ENCODE measurements at regions not wholly inside any gene's neighbourhood (a gene's known extent, or its start where the extent isn't known, plus 50 kb on each side); places are given as distances from the start of the nearest gene placed in this dataset.
A peak's percentile ranks its signal among the peaks of the same experiment; 100 is the strongest.

GRCh38 chr14:30002859-30003258, 75.2 kb upstream of the PRKD1 start:
- TF ChIP-seq CTCF (IDR thresholded peaks at IDR 0.05) = no peak
- DNase-seq (ENCODE audit: low spot score) = no peak

GRCh38 chr14:30005114-30005808, 77.6 kb upstream of the PRKD1 start:
- DNase-seq (ENCODE audit: low spot score) = no peak
- Mint-ChIP-seq H3K4me3 (ENCODE audit: unreplicated experiment) (no peak overlapping the region), H3K27me3 (ENCODE audit: low read depth) (peaks cover 13% of the 10 kb centered on the region), H3K36me3 (ENCODE audit: low read depth) (no peaks in the 10 kb centered on the region), H3K9me3 (ENCODE audit: low read depth) (peaks cover 4% of the 10 kb centered on the region), H3K4me1 (ENCODE audit: low read depth) (peaks cover 4% of the 10 kb centered on the region), H3K27ac (ENCODE audit: unreplicated experiment) (no peak overlapping the region)
- TF ChIP-seq CTCF (IDR thresholded peaks at IDR 0.05) = peak; percentile 97

More at GRCh38 chr14:30002859-30003258, 75.2 kb upstream of the PRKD1 start:
- H3K27me3 Mint-ChIP-seq (ENCODE audit: low read depth) = peaks cover 3% of the 10 kb centered on the region
- no peaks in the 10 kb centered on the region for H3K9me3 Mint-ChIP-seq (ENCODE audit: low read depth)
- no peaks in the 10 kb centered on the region for H3K36me3 Mint-ChIP-seq (ENCODE audit: low read depth)
- no peak overlapping the region for H3K27ac Mint-ChIP-seq (ENCODE audit: unreplicated experiment)
- H3K4me1 Mint-ChIP-seq (ENCODE audit: low read depth) = peaks cover 4% of the 10 kb centered on the region
- no peak overlapping the region for H3K4me3 Mint-ChIP-seq (ENCODE audit: unreplicated experiment)

- no peak for TF ChIP-seq CTCF (IDR thresholded peaks at IDR 0.05)
- H3K27ac Mint-ChIP-seq (ENCODE audit: unreplicated experiment) = no peak overlapping the region
- H3K4me3 Mint-ChIP-seq (ENCODE audit: unreplicated experiment) = no peak overlapping the region
- H3K4me1 Mint-ChIP-seq (ENCODE audit: low read depth) = peaks cover 4% of the 10 kb centered on the region
- DNase-seq (ENCODE audit: low spot score) = no peak
- no peaks in the 10 kb centered on the region for H3K36me3 Mint-ChIP-seq (ENCODE audit: low read depth)
- H3K27me3 Mint-ChIP-seq (ENCODE audit: low read depth) = peaks cover 19% of the 10 kb centered on the region
- peaks cover 4% of the 10 kb centered on the region for H3K9me3 Mint-ChIP-seq (ENCODE audit: low read depth)
Observed at GRCh38 chr14:30006695-30007094, 79.0 kb upstream of the PRKD1 start.

- DNase-seq (ENCODE audit: low spot score) = no peak
- Mint-ChIP-seq H3K4me1 (ENCODE audit: low read depth) (no peaks in the 10 kb centered on the region), H3K9me3 (ENCODE audit: low read depth) (no peaks in the 10 kb centered on the region), H3K27ac (ENCODE audit: unreplicated experiment) (no peak overlapping the region), H3K36me3 (ENCODE audit: low read depth) (no peaks in the 10 kb centered on the region), H3K4me3 (ENCODE audit: unreplicated experiment) (no peak overlapping the region), H3K27me3 (ENCODE audit: low read depth) (peaks cover 24% of the 10 kb centered on the region)
- TF ChIP-seq CTCF (IDR thresholded peaks at IDR 0.05) = no peak
Observed at GRCh38 chr14:30015489-30015888, 87.8 kb upstream of the PRKD1 start.

GRCh38 chr14:30016002-30016401, 88.4 kb upstream of the PRKD1 start:
- Mint-ChIP-seq H3K9me3 (ENCODE audit: low read depth) (no peaks in the 10 kb centered on the region), H3K27ac (ENCODE audit: unreplicated experiment) (no peak overlapping the region)
- no peak for DNase-seq (ENCODE audit: low spot score)

More at GRCh38 chr14:30016002-30016401, 88.4 kb upstream of the PRKD1 start:
- Mint-ChIP-seq H3K27me3 (ENCODE audit: low read depth) (peaks cover 20% of the 10 kb centered on the region), H3K4me3 (ENCODE audit: unreplicated experiment) (no peak overlapping the region), H3K36me3 (ENCODE audit: low read depth) (no peaks in the 10 kb centered on the region), H3K4me1 (ENCODE audit: low read depth) (no peaks in the 10 kb centered on the region)
- TF ChIP-seq CTCF (IDR thresholded peaks at IDR 0.05) = no peak
